HEK293 (cell line): ENCODE measurements at regions not wholly inside any gene's neighbourhood (a gene's known extent, or its start where the extent isn't known, plus 50 kb on each side); places are given as distances from the start of the nearest gene placed in this dataset.

ENCODE experiments used
- CTCF ChIA-PET: fragments of 350-600 bp; formaldehyde crosslinking; extraction: SDS; loops from one replicate; lab custom pipeline; 2021; ENCODE audit warnings: antibody characterized with exemption; lab: Yijun Ruan, JAX
- POLR2A ChIA-PET: fragments of 300-600 bp; formaldehyde crosslinking; extraction: SDS; loops from one replicate; lab custom pipeline; 2020; ENCODE audit warnings: antibody characterized with exemption, inconsistent platforms; lab: Yijun Ruan, JAX
- H3K27ac ChIP-seq: fragments of 200-500 bp; sonication (Bioruptor generic); 2 replicates; pipeline ENCODE4 v1.5.1; 2014; ENCODE audit warnings: low read depth, low read length, control low read depth, inconsistent platforms; ENCODE audit errors: extremely low read depth
- H3K36me3 ChIP-seq, 2 experiments: fragments of 200-500 bp in 1 of 2; sonication (Bioruptor generic) in 1 of 2; 1 replicate in 1 of 2; 2 replicates in 1 of 2; pipeline ENCODE4 v1.5.1; 2014 to 2017; ENCODE audit warnings: inconsistent platforms in 2 of 2, low read length in 2 of 2; ENCODE audit not compliant: control insufficient read depth in 2 of 2, insufficient read depth in 1 of 2
- H3K4me1 ChIP-seq: fragments of 200-500 bp; sonication (Bioruptor generic); 2 replicates; pipeline ENCODE4 v1.5.1; 2014; ENCODE audit warnings: mild to moderate bottlenecking, low read length, inconsistent platforms; ENCODE audit not compliant: control insufficient read depth, insufficient read depth
- H3K4me3 ChIP-seq: 2 replicates; pipeline ENCODE4 v1.5.1; 2011; ENCODE audit warnings: low read depth, mild to moderate bottlenecking, control low read depth, low read length, moderate library complexity
- H3K9me3 ChIP-seq: fragments of 200-500 bp; sonication (Bioruptor generic); 2 replicates; pipeline ENCODE4 v1.5.1; 2014; ENCODE audit warnings: low read depth, low read length, inconsistent platforms; ENCODE audit not compliant: control insufficient read depth, insufficient read depth
- GFI1B ChIP-seq: fragments of 450-650 bp; formaldehyde crosslinking; IDR thresholded peaks from 2 replicates; pipeline ENCODE4 v1.5.1; 2016; ENCODE audit warnings: missing biosample characterization, missing genetic modification characterization
- IKZF3 ChIP-seq: fragments of 450-650 bp; IDR thresholded peaks from 2 replicates; pipeline ENCODE4 v1.5.0; 2018; ENCODE audit warnings: missing biosample characterization, mild to moderate bottlenecking, missing genetic modification characterization, moderate library complexity
- KLF9 ChIP-seq: fragments of 450-650 bp; formaldehyde crosslinking; IDR thresholded peaks from 2 replicates; pipeline ENCODE4 v1.5.1; 2016; ENCODE audit warnings: missing biosample characterization, missing genetic modification characterization, low read depth
- OVOL3 ChIP-seq: fragments of 450-650 bp; formaldehyde crosslinking; IDR thresholded peaks from 2 replicates; pipeline ENCODE4 v1.5.1; 2016; ENCODE audit warnings: missing biosample characterization, missing genetic modification characterization
- PRDM1 ChIP-seq: fragments of 450-650 bp; formaldehyde crosslinking; IDR thresholded peaks from 2 replicates; pipeline ENCODE4; 2016; ENCODE audit warnings: missing biosample characterization, missing genetic modification characterization
- SALL2 ChIP-seq: fragments of 450-650 bp; formaldehyde crosslinking; IDR thresholded peaks from 2 replicates; pipeline ENCODE4 v1.5.0; 2017; ENCODE audit warnings: missing biosample characterization, mild to moderate bottlenecking, missing genetic modification characterization, borderline replicate concordance
- YY1 ChIP-seq: fragments of 450-650 bp; formaldehyde crosslinking; IDR thresholded peaks from 2 replicates; pipeline ENCODE4 v1.5.1; 2018; ENCODE audit warnings: missing biosample characterization, missing genetic modification characterization
- ZBTB11 ChIP-seq: fragments of 450-650 bp; formaldehyde crosslinking; conservative IDR thresholded peaks from 2 replicates; pipeline ENCODE4 v1.5.1; 2016; ENCODE audit warnings: low read depth, missing biosample characterization, missing genetic modification characterization
- ZNF138 ChIP-seq: fragments of 450-650 bp; formaldehyde crosslinking; IDR thresholded peaks from 2 replicates; pipeline ENCODE4 v1.5.1; 2016; ENCODE audit warnings: missing biosample characterization, missing genetic modification characterization, borderline replicate concordance
- ZNF19 ChIP-seq: fragments of 450-650 bp; formaldehyde crosslinking; IDR thresholded peaks from 2 replicates; pipeline ENCODE4; 2016; ENCODE audit warnings: missing biosample characterization, missing genetic modification characterization, low read depth
- ZNF23 ChIP-seq: fragments of 450-650 bp; formaldehyde crosslinking; IDR thresholded peaks from 2 replicates; pipeline ENCODE4 v1.5.1; 2016; ENCODE audit warnings: missing biosample characterization, missing genetic modification characterization, borderline replicate concordance
- ZNF274 ChIP-seq, 2 experiments: fragments of 200-500 bp in 1 of 2; fragments of 450-650 bp in 1 of 2; sonication (Bioruptor generic) in 1 of 2; formaldehyde crosslinking in 1 of 2; IDR thresholded peaks; 2 replicates each; pipeline versions ENCODE4 v1.5.1 to v1.6.1; 2014 to 2016; ENCODE audit warnings: borderline replicate concordance in 1 of 2, inconsistent platforms in 1 of 2, low read length in 1 of 2, missing biosample characterization in 1 of 2, missing genetic modification characterization in 1 of 2
- ZNF548 ChIP-seq: fragments of 450-650 bp; formaldehyde crosslinking; IDR thresholded peaks from 2 replicates; pipeline ENCODE4 v1.5.1; 2016; ENCODE audit warnings: missing biosample characterization, missing genetic modification characterization
- ZNF639 ChIP-seq: fragments of 450-650 bp; formaldehyde crosslinking; IDR thresholded peaks from 2 replicates; pipeline ENCODE4 v1.5.1; 2016; ENCODE audit warnings: missing biosample characterization, missing genetic modification characterization
- ZNF660 ChIP-seq: fragments of 450-650 bp; IDR thresholded peaks from 2 replicates; pipeline ENCODE4 v1.5.1; 2018; ENCODE audit warnings: missing biosample characterization, mild to moderate bottlenecking, missing genetic modification characterization
- ZNF707 ChIP-seq: fragments of 450-650 bp; formaldehyde crosslinking; IDR thresholded peaks from 2 replicates; pipeline ENCODE4 v1.5.1; 2016; ENCODE audit warnings: missing biosample characterization, missing genetic modification characterization
- TF ChIP-seq, protein P1 (sequence below): fragments of 450-650 bp; formaldehyde crosslinking; IDR thresholded peaks from 2 replicates; pipeline ENCODE4 v1.5.1; 2016; ENCODE audit warnings: missing biosample characterization, missing genetic modification characterization
- TF ChIP-seq, protein P2 (sequence below): IDR thresholded peaks from 2 replicates; pipeline ENCODE4 v1.6.1; 2011; ENCODE audit warnings: mild to moderate bottlenecking, low read depth, low read length, borderline replicate concordance
- TF ChIP-seq, protein P3 (sequence below): fragments of 450-650 bp; formaldehyde crosslinking; IDR thresholded peaks from 2 replicates; pipeline ENCODE4 v1.5.1; 2016; ENCODE audit warnings: missing biosample characterization, missing genetic modification characterization
- TF ChIP-seq, protein P4 (sequence below): fragments of 450-650 bp; formaldehyde crosslinking; IDR thresholded peaks from 2 replicates; pipeline ENCODE4 v1.5.1; 2016; ENCODE audit warnings: missing biosample characterization, missing genetic modification characterization

DNA sequence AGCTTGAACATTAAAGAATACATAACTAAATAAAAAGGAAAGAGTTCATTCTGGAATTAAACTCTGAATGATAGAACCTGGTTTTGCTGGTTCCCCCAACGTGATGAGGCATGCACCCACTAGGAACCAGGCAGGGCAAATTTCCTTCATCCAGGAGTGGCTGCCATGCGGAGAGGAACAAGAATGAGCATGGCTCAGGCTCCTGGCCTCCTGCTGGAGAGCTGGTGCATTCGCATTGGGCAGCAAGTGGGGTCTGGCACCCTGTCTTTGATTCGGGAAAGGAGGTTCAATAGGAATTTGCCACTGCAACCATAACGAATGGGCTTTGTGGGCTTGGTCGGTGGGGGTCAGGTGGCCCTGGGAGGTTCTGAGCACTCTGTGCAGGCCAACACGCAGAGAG, 169.8 kb upstream of the TENM4 start (continued):
- TF ChIP-seq, protein P1, sequence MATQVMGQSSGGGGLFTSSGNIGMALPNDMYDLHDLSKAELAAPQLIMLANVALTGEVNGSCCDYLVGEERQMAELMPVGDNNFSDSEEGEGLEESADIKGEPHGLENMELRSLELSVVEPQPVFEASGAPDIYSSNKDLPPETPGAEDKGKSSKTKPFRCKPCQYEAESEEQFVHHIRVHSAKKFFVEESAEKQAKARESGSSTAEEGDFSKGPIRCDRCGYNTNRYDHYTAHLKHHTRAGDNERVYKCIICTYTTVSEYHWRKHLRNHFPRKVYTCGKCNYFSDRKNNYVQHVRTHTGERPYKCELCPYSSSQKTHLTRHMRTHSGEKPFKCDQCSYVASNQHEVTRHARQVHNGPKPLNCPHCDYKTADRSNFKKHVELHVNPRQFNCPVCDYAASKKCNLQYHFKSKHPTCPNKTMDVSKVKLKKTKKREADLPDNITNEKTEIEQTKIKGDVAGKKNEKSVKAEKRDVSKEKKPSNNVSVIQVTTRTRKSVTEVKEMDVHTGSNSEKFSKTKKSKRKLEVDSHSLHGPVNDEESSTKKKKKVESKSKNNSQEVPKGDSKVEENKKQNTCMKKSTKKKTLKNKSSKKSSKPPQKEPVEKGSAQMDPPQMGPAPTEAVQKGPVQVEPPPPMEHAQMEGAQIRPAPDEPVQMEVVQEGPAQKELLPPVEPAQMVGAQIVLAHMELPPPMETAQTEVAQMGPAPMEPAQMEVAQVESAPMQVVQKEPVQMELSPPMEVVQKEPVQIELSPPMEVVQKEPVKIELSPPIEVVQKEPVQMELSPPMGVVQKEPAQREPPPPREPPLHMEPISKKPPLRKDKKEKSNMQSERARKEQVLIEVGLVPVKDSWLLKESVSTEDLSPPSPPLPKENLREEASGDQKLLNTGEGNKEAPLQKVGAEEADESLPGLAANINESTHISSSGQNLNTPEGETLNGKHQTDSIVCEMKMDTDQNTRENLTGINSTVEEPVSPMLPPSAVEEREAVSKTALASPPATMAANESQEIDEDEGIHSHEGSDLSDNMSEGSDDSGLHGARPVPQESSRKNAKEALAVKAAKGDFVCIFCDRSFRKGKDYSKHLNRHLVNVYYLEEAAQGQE, result no peak
- TF ChIP-seq, protein P2, sequence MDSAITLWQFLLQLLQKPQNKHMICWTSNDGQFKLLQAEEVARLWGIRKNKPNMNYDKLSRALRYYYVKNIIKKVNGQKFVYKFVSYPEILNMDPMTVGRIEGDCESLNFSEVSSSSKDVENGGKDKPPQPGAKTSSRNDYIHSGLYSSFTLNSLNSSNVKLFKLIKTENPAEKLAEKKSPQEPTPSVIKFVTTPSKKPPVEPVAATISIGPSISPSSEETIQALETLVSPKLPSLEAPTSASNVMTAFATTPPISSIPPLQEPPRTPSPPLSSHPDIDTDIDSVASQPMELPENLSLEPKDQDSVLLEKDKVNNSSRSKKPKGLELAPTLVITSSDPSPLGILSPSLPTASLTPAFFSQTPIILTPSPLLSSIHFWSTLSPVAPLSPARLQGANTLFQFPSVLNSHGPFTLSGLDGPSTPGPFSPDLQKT, result no peak

DNA sequence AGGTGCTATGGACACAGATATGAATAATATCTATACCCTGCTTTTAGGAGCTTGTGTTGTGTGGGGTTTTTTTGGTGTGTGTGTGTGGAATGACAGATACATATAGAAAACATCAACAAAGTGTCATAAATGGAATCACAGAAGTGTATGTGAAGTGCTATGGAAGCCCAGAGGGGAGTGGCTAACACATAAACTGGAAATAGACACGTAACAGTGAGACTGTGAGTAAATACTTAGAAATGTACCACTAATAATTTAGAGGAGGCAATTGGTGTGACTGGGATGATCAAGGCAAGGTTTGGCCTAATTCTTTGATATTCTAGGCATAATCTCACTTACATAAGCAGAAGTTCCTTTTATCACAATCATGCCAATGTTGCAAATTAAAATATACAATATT, 169.3 kb upstream of the TENM4 start:
- H3K4me1 ChIP-seq, result no peaks in the 10 kb centered on the region
- TF ChIP-seq KLF9 (tag by site-specific recombination), result no peak
- no peak for TF ChIP-seq ZNF548 (tag by site-specific recombination)
- TF ChIP-seq SALL2, result no peak
- no peak for TF ChIP-seq ZNF138 (tag by site-specific recombination)
- TF ChIP-seq, all 188 proteins: peak for 0
- Histone ChIP-seq H3K4me3 (no peak overlapping the region), H3K36me3 (no peaks in the 10 kb centered on the region), H3K9me3 (no peaks in the 10 kb centered on the region), H3K27ac (no peak overlapping the region)
- POLR2A ChIA-PET, result no interaction called here
- CTCF ChIA-PET, result no interaction called here

DNA sequence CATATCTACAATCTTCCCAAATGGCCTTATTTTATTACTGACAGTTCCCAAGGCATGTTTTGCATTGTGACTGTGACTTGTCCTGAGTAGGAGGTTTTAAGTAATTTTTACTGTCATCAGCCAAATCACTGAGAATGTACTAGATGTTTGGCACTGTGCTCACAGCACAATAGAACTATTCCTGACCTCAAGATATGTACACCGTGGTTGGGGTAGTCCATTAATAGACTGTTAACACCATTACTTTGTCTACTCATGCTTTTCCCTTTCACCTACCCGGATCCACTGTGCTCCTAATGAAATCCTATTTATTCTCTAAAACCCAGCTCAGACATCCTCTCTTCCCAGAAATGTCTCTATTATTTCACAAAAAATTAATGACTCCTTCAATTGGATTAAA, 168.7 kb upstream of the TENM4 start:
- no peak overlapping the region for H3K27ac ChIP-seq
- ChIA-PET CTCF (no interaction called here), POLR2A (no interaction called here)
- no peaks in the 10 kb centered on the region for H3K4me1 ChIP-seq
- H3K4me3 ChIP-seq, result no peak overlapping the region
- no peaks in the 10 kb centered on the region for H3K36me3 ChIP-seq
- no peaks in the 10 kb centered on the region for H3K9me3 ChIP-seq
- TF ChIP-seq ZNF23 (tag by site-specific recombination) (no peak), IKZF3 (no peak), PRDM1 (no peak), ZBTB11 (no peak), OVOL3 (tag by site-specific recombination) (no peak), ZNF19 (tag by site-specific recombination) (no peak), ZNF274 (IDR thresholded peaks at IDR 0.05; ENCODE audit: low read length) (no peak), ZNF274 (tag by site-specific recombination; IDR thresholded peaks at IDR 0.05; ENCODE audit: borderline replicate concordance) (no peak), ZNF639 (tag by site-specific recombination) (no peak), ZNF660 (tag by site-specific recombination) (no peak), ZNF707 (no peak), YY1 (tag by site-specific recombination) (no peak), GFI1B (no peak)
- TF ChIP-seq, protein P3, sequence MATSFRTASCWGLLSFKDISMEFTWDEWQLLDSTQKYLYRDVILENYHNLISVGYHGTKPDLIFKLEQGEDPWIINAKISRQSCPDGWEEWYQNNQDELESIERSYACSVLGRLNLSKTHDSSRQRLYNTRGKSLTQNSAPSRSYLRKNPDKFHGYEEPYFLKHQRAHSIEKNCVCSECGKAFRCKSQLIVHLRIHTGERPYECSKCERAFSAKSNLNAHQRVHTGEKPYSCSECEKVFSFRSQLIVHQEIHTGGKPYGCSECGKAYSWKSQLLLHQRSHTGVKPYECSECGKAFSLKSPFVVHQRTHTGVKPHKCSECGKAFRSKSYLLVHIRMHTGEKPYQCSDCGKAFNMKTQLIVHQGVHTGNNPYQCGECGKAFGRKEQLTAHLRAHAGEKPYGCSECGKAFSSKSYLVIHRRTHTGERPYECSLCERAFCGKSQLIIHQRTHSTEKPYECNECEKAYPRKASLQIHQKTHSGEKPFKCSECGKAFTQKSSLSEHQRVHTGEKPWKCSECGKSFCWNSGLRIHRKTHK (tag by site-specific recombination), result no peak
- TF ChIP-seq, protein P4, sequence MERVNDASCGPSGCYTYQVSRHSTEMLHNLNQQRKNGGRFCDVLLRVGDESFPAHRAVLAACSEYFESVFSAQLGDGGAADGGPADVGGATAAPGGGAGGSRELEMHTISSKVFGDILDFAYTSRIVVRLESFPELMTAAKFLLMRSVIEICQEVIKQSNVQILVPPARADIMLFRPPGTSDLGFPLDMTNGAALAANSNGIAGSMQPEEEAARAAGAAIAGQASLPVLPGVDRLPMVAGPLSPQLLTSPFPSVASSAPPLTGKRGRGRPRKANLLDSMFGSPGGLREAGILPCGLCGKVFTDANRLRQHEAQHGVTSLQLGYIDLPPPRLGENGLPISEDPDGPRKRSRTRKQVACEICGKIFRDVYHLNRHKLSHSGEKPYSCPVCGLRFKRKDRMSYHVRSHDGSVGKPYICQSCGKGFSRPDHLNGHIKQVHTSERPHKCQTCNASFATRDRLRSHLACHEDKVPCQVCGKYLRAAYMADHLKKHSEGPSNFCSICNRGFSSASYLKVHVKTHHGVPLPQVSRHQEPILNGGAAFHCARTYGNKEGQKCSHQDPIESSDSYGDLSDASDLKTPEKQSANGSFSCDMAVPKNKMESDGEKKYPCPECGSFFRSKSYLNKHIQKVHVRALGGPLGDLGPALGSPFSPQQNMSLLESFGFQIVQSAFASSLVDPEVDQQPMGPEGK, result no peak
